ENCODE measurements at regions not wholly inside any gene's neighbourhood (a gene's known extent, or its start where the extent isn't known, plus 50 kb on each side); places are given as distances from the start of the nearest gene placed in this dataset.

- no peak overlapping the region for H3K4me3 Mint-ChIP-seq (ENCODE audit: low read depth, unreplicated experiment)
Observed at GRCh38 chr5:50927953-50928352, 261.5 kb downstream of the PARP8 start.

GRCh38 chr5:50929174-50929573 is 262.7 kb downstream of the PARP8 start:
- no TSS peak for BruUV-seq (replicated peaks)
- no peaks in the 10 kb centered on the region for H3K9me3 Mint-ChIP-seq (ENCODE audit: low read depth, unreplicated experiment)
- no peaks in the 10 kb centered on the region for H3K4me1 Mint-ChIP-seq (ENCODE audit: low read depth, unreplicated experiment)
- H3K27ac Mint-ChIP-seq (ENCODE audit: unreplicated experiment): no peak overlapping the region
- CTCF ChIA-PET: no interaction called here
- H3K27me3 Mint-ChIP-seq (ENCODE audit: unreplicated experiment): peaks cover 12% of the 10 kb centered on the region
- H3K4me3 Mint-ChIP-seq (ENCODE audit: low read depth, unreplicated experiment): no peak overlapping the region
- intact Hi-C loops (cut with micrococcal nuclease; ENCODE audit: unreplicated experiment): no loop called here
- no peak for TF ChIP-seq CTCF (IDR thresholded peaks at IDR 0.05; ENCODE audit: unreplicated experiment)
- no peak for DNase-seq
- no peaks in the 10 kb centered on the region for H3K36me3 Mint-ChIP-seq (ENCODE audit: insufficient read depth, unreplicated experiment)

More at GRCh38 chr5:50927953-50928352, 261.5 kb downstream of the PARP8 start:
- no TSS peak for BruUV-seq (replicated peaks)
- CTCF ChIA-PET: no interaction called here
- intact Hi-C loops (cut with micrococcal nuclease; ENCODE audit: unreplicated experiment): no loop called here
- TF ChIP-seq CTCF (IDR thresholded peaks at IDR 0.05; ENCODE audit: unreplicated experiment): no peak
- Mint-ChIP-seq H3K4me1 (ENCODE audit: low read depth, unreplicated experiment) (no peaks in the 10 kb centered on the region), H3K9me3 (ENCODE audit: low read depth, unreplicated experiment) (no peaks in the 10 kb centered on the region), H3K36me3 (ENCODE audit: insufficient read depth, unreplicated experiment) (peaks cover 6% of the 10 kb centered on the region), H3K27ac (ENCODE audit: unreplicated experiment) (no peak overlapping the region), H3K27me3 (ENCODE audit: unreplicated experiment) (peaks cover 12% of the 10 kb centered on the region)
- DNase-seq: no peak

GRCh38 chr5:50934343-50934742 is 267.9 kb downstream of the PARP8 start:
- Mint-ChIP-seq H3K4me1 (ENCODE audit: low read depth, unreplicated experiment) (no peaks in the 10 kb centered on the region), H3K36me3 (ENCODE audit: insufficient read depth, unreplicated experiment) (no peaks in the 10 kb centered on the region), H3K9me3 (ENCODE audit: low read depth, unreplicated experiment) (no peaks in the 10 kb centered on the region), H3K27me3 (ENCODE audit: unreplicated experiment) (peaks cover 12% of the 10 kb centered on the region), H3K4me3 (ENCODE audit: low read depth, unreplicated experiment) (no peak overlapping the region), H3K27ac (ENCODE audit: unreplicated experiment) (no peak overlapping the region)
- BruUV-seq (replicated peaks): no TSS peak
- CTCF ChIA-PET: no interaction called here
- DNase-seq: no peak
- intact Hi-C loops (cut with micrococcal nuclease; ENCODE audit: unreplicated experiment): no loop called here
- TF ChIP-seq CTCF (IDR thresholded peaks at IDR 0.05; ENCODE audit: unreplicated experiment): no peak

- DNase-seq: no peak
- CTCF ChIA-PET: no interaction called here
- H3K36me3 Mint-ChIP-seq (ENCODE audit: insufficient read depth, unreplicated experiment): no peaks in the 10 kb centered on the region
- TF ChIP-seq CTCF (IDR thresholded peaks at IDR 0.05; ENCODE audit: unreplicated experiment): no peak
- no peaks in the 10 kb centered on the region for H3K27me3 Mint-ChIP-seq (ENCODE audit: unreplicated experiment)
- H3K4me3 Mint-ChIP-seq (ENCODE audit: low read depth, unreplicated experiment): no peak overlapping the region
- no TSS peak for BruUV-seq (replicated peaks)
- peaks cover 8% of the 10 kb centered on the region for H3K9me3 Mint-ChIP-seq (ENCODE audit: low read depth, unreplicated experiment)
- no peak overlapping the region for H3K27ac Mint-ChIP-seq (ENCODE audit: unreplicated experiment)
- intact Hi-C loops (cut with micrococcal nuclease; ENCODE audit: unreplicated experiment): no loop called here
- H3K4me1 Mint-ChIP-seq (ENCODE audit: low read depth, unreplicated experiment): no peaks in the 10 kb centered on the region
Observed at GRCh38 chr5:50945139-50945538, 278.7 kb downstream of the PARP8 start.

All from Calu3 (cell line).